ENCODE measurements at regions not wholly inside any gene's neighbourhood (a gene's known extent, or its start where the extent isn't known, plus 50 kb on each side); places are given as distances from the start of the nearest gene placed in this dataset.

DNA sequence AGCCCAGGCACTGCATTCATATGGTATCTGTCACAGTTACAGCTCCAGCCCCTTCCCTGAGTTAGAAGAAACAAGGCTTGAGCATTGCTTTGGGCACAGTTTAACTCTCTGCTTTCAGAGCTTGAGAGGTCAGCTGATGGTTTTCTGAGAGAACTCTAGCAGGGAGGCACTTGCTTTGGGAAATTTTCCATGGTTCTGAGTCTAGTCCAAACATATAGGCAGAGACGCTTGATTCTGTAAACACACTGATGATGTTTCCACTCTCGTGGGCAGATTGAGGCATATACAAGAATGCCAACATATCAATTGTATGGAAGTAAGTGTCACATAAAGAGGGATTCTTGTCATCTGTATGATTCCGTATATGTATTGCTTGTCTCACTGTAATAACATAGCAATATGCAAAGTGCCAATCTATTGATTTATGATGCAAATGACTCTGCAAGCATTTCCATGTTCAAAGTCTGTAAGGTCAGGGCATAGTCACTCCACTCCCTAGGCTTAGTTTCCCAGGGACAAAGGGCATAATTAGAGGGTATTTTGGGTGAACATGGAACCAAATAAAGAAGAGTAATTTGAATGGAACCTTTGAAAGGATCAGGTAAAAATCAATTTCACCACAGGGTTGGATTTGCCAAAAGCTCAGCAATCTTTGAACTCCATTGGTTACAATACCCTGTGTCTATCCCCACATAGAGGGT lies 239.0 kb downstream of the INHBA start:
- Histone ChIP-seq H3K27ac (replicated peaks in 1 of 4) (no peak overlapping the region), H3K27me3 (no peaks in the 10 kb centered on the region), H3K4me1 (no peaks in the 10 kb centered on the region), H3K4me3 (no peak overlapping the region), H3K9me3 (no peaks in the 10 kb centered on the region), H3K36me3 (no peaks in the 10 kb centered on the region)
- intact Hi-C loops (cut with DNase I): no loop called here
- no peak for DNase-seq (ENCODE audit: extremely low spot score)
- 66% methylated on average over 3 of the region's 3 CpGs for WGBS
- TF ChIP-seq POLR2A (IDR thresholded peaks at IDR 0.05; ENCODE audit: low read depth) (no peak), POLR2AphosphoS5 (IDR thresholded peaks at IDR 0.05) (no peak), EP300 (IDR thresholded peaks at IDR 0.05) (no peak)
- TF ChIP-seq, protein P1, sequence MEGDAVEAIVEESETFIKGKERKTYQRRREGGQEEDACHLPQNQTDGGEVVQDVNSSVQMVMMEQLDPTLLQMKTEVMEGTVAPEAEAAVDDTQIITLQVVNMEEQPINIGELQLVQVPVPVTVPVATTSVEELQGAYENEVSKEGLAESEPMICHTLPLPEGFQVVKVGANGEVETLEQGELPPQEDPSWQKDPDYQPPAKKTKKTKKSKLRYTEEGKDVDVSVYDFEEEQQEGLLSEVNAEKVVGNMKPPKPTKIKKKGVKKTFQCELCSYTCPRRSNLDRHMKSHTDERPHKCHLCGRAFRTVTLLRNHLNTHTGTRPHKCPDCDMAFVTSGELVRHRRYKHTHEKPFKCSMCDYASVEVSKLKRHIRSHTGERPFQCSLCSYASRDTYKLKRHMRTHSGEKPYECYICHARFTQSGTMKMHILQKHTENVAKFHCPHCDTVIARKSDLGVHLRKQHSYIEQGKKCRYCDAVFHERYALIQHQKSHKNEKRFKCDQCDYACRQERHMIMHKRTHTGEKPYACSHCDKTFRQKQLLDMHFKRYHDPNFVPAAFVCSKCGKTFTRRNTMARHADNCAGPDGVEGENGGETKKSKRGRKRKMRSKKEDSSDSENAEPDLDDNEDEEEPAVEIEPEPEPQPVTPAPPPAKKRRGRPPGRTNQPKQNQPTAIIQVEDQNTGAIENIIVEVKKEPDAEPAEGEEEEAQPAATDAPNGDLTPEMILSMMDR (IDR thresholded peaks at IDR 0.05): no peak

DNA sequence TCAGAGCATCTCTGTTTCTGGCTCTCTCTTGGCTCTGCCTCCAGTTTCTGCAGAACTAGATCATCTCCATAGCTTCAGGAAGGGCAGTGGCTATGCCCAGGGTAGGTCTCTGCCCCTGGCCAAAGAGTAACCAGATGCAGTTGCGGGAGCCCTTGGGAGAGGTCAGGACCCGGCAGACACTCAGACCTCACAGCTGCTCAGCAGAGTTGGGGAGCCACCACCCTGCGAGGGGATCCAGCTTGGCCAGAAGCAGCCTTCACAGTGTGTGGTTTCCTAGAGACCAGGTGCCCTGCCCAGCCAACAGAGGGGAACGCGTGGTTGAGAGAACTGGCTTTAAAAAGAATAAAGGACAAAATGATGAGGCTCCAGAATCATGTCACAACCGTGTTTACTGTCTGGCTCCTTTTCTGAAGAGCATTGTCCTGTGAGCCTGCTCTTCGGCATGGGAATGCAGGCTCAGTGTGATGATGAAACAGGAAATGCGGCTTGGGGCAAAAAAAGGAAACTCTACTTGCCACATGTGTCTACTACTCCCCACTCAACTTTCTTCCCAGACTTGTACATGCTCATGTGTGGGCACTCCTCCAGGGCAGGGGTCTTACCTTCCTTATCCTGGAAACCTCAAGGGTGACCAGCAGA lies 243.1 kb downstream of the INHBA start:
- Histone ChIP-seq H3K9me3 (no peaks in the 10 kb centered on the region), H3K4me1 (no peaks in the 10 kb centered on the region), H3K27me3 (no peaks in the 10 kb centered on the region), H3K4me3 (no peak overlapping the region), H3K36me3 (no peaks in the 10 kb centered on the region), H3K27ac (replicated peaks in 1 of 4) (no peak overlapping the region)
- 69% methylated on average over 8 of the region's 8 CpGs for WGBS
- no peak for DNase-seq (ENCODE audit: extremely low spot score)
- TF ChIP-seq POLR2AphosphoS5 (IDR thresholded peaks at IDR 0.05): no peak
- intact Hi-C loops (cut with DNase I): no loop called here

GRCh38 chr7:41459183-41459582 lies 243.7 kb downstream of the INHBA start:
- TF ChIP-seq POLR2A (IDR thresholded peaks at IDR 0.05; ENCODE audit: low read depth) (no peak), POLR2AphosphoS5 (IDR thresholded peaks at IDR 0.05) (no peak), EP300 (IDR thresholded peaks at IDR 0.05) (no peak)
- TF ChIP-seq, protein P1 (IDR thresholded peaks at IDR 0.05): no peak
- Histone ChIP-seq H3K27me3 (no peaks in the 10 kb centered on the region), H3K4me1 (no peaks in the 10 kb centered on the region), H3K4me3 (no peak overlapping the region), H3K27ac (replicated peaks in 1 of 4) (no peak overlapping the region), H3K9me3 (no peaks in the 10 kb centered on the region), H3K36me3 (no peaks in the 10 kb centered on the region)
- intact Hi-C loops (cut with DNase I): no loop called here
- DNase-seq (ENCODE audit: extremely low spot score): no peak
- 85% methylated on average over 5 of the region's 5 CpGs for WGBS

DNA sequence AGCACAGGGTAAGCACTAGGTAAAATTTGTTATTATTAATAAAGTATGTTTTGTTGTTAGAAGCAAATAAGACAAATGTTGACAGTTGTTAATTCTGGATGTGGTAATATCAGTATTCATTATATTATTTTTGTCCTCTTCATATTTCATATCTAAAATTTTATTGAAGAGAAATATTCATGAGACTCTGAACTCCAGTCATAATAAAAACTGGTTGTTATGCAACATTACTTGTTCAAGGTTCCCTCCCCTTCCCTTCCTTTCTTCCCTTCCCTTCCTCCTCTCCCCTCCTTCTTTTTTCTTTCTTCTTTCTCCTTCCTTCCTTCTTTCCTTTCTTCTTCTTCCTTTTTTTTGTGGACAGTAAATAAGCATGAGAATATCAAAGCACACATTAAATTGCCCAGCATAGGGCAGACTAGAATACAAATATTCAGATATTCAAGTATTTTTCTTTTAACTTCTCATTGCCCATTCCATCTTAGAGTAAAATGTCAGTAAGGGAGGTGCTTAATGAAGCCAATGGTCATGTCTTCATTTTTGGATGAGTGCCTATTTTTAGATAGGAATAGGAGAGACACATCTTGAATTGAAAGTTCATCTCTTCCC lies 245.0 kb downstream of the INHBA start:
- Histone ChIP-seq H3K36me3 (no peaks in the 10 kb centered on the region), H3K9me3 (no peaks in the 10 kb centered on the region), H3K27me3 (no peaks in the 10 kb centered on the region), H3K4me3 (no peak overlapping the region), H3K4me1 (no peaks in the 10 kb centered on the region), H3K27ac (replicated peaks in 1 of 4) (no peak overlapping the region)
- TF ChIP-seq, protein P1 (IDR thresholded peaks at IDR 0.05): no peak
- no peak for TF ChIP-seq POLR2A (IDR thresholded peaks at IDR 0.05; ENCODE audit: low read depth)
- TF ChIP-seq POLR2AphosphoS5 (IDR thresholded peaks at IDR 0.05): no peak
- TF ChIP-seq EP300 (IDR thresholded peaks at IDR 0.05): no peak
- no peak for DNase-seq (ENCODE audit: extremely low spot score)
- intact Hi-C loops (cut with DNase I): no loop called here

DNA sequence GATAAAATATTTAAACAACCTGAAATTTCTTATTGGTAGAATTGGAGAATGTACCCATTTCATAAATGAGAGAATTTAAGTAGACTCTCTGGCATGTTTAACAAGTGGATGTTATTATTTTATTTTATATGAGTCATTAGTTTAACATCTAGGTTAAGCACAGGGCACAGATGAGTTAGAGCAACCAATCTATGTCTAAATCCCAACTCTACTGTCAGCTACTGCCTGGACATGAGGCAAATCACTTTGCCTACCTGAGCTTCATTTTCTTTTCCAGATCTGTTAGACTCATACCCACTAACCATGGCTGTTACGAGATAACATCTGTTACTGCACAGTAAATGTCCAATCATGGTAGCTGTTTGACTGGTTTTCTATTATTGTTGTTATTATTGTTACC lies 251.1 kb downstream of the INHBA start:
- DNase-seq (ENCODE audit: extremely low spot score): no peak
- H3K27ac ChIP-seq (replicated peaks in 1 of 4): no peak overlapping the region
- whole genome bisulfite sequencing: 100% methylated on average over 1 of the region's 1 CpG
- TF ChIP-seq POLR2AphosphoS5 (IDR thresholded peaks at IDR 0.05) (no peak), EP300 (IDR thresholded peaks at IDR 0.05) (no peak), POLR2A (IDR thresholded peaks at IDR 0.05; ENCODE audit: low read depth) (no peak)
- TF ChIP-seq, protein P1 (IDR thresholded peaks at IDR 0.05): no peak
- H3K9me3 ChIP-seq: no peaks in the 10 kb centered on the region
- peaks cover 0 to 8% (median 0%) of the 10 kb centered on the region in 4 donors for H3K4me1 ChIP-seq
- intact Hi-C loops (cut with DNase I): no loop called here
- no peaks in the 10 kb centered on the region for H3K27me3 ChIP-seq
- no peak overlapping the region for H3K4me3 ChIP-seq
- H3K36me3 ChIP-seq: no peaks in the 10 kb centered on the region
